Right kidney (tissue), 1 donor: ENCODE measurements at regions not wholly inside any gene's neighbourhood (a gene's known extent, or its start where the extent isn't known, plus 50 kb on each side); places are given as distances from the start of the nearest gene placed in this dataset.

Source experiments
- DNase-seq: peaks from one replicate; pipeline ENCODE4 v3.0.0-alpha.2; 2016

DNA sequence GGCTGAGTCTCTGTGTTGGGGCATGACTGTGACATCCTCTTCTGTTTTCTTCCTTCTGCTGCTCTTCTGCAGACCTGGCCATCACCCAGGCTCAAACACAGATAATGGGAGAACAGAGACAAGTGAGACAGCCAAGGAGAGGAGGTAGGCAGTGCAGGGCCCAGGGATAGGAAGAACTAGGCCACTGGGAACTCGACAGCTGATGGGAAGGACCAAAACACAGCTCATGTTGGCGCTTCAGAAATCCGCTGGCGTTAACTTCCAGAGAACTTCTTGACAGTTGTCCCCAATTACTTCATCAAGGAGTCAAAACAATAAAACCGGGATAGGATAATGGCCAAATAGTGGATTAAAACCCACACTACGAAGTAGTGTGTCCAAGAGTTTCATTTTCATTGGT is 97.0 kb upstream of the PALS2 start:
- DNase-seq: no peak

- DNase-seq: peak; percentile 31
Measured at GRCh38 chr7:24477398-24478136, 95.7 kb upstream of the PALS2 start.

DNA sequence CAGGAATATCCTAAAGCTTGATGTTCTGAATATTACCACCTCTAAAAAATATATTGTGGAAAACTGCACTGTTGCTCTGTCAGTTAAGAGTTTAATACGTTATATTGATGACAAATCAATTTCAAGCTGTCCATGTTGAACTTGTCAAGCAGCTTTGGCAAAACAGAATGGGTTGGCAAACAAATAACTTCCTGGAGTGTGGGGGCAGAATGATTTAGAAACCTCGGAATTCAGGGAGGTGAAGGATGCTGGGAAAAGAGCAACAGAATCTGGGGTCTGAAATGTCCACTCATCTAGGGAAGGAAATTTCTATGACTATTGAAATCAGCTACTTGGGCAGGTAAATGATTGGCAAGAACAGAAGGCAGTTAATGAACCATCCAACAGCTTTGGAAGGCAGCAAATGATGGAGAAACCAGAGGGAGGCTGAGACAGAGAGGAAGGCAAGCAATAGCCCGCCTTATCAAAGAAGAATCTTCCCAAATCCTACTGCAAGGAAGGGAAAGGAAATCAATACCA is 95.1 kb upstream of the PALS2 start:
- DNase-seq: no peak

- no peak for DNase-seq
Measured at GRCh38 chr7:24480501-24480900, 92.8 kb upstream of the PALS2 start.

- DNase-seq: no peak
Measured at GRCh38 chr7:24483804-24484203, 89.4 kb upstream of the PALS2 start.

DNA sequence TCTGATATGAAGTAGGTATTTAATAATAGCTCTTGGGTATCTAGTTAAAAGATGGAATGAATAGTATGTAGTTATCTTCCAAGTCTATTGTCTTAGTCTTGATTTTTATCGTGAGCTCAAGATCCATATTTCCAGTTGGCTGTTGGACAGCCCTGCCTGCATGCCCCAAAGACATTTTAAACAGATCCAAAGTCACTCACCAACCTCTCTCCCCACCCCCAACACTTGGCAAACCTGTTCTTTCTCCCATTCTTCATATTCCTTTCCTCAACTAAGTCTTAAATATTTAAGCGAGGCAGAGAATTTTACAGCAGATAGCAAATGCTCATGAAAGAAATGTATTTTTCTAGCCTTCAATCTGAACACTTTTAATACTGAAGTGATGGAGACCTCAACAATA is 80.7 kb upstream of the PALS2 start:
- no peak for DNase-seq

- DNase-seq: no peak
Measured at GRCh38 chr7:24494832-24495231, 78.4 kb upstream of the PALS2 start.

GRCh38 chr7:24496036-24496435 is 77.2 kb upstream of the PALS2 start:
- DNase-seq: no peak

DNA sequence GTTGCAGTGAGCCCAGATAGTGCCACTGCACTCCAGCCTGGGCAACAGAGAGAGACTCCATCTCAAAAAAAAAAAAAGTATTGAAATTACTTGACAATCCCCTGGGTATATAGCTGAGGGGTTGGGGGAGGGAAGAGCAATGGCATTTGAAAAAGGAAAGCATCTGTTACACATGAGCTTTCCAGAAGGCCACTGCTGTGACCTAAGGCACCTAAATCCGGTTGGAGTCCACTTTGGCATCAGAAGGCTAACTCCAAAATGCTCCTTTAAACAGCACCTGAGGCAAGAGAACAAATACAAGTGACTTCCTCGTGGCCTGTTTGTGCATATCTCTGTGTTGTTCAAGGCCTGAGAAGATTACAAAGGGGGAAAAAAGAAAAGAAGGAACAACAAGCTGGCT is 74.8 kb upstream of the PALS2 start:
- DNase-seq: no peak

GRCh38 chr7:24499871-24500270 is 73.4 kb upstream of the PALS2 start:
- DNase-seq: no peak

DNA sequence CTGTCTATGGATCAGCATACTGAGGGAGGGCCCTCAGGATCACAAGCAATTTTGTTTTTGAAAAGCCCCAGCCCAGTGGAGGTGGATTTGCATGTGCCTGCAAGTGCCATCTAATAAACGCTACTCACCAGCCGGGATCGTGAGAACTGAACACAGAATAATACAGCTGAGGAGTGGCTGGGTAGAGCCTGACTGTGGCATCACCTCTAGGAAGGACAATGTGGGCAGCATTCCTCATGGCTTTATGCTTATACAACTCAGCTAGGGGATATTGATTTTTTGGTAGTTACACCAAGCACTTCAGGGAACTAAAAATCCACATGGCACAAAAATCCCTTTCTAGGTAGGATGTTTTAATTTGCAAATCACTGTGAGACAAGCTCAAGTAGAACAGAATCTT is 72.7 kb upstream of the PALS2 start:
- DNase-seq: no peak

DNA sequence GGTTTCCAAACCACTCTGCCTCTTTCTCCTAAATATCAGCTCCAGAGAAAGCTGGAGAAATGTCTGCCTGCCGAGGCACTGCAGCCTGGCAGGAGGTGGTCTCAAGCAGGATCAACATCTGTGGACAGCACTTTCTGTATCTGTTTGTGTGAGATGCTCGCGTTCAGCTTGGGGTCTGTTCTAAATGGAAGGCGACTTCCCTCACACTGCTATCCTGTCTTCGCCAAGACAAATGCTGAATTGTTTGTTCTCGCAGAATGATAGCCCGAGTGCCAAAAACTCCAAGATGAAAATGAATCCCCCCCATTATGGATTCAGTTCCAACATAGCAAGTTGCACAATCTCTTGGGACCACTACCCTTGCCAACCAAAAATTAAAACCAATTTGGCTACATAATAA is 72.2 kb upstream of the PALS2 start:
- no peak for DNase-seq

GRCh38 chr7:24501443-24502134 is 71.7 kb upstream of the PALS2 start:
- no peak for DNase-seq

DNA sequence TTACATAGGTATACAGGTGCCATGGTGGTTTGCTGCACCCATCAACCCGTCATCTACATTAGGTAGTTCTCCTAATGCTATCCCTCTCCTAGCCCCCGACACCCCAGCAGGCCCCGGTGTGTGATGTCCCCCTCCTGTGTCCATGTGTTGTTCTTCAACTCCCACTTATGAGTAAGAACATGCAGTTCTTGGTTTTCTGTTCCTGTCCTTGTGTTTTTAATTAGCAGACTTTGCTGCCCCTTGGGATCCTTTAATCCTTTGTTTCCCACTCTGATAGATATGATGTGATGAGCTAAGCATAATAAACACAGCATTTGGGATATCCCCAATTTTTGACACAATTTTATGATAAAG is 71.1 kb upstream of the PALS2 start:
- DNase-seq: no peak

GRCh38 chr7:24503506-24503905 is 69.7 kb upstream of the PALS2 start:
- no peak for DNase-seq

DNA sequence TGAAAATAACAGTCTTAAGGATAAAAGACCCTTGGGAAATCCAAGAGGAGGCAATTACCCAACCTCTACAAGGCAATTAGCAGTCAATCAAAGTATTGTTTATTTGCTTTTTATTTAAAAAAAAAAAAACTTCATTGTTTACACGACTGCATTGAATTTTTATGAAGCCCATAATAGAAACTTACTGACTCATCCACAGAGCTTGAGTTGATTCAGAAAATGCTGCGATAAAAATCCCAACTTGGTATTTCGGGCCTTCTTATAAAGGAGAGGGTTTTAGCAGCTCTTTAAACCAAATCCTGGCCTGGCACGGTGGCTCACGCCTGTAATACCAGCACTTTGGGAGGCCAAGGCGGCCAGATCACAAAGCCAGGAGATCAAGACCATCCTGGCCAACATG is 69.2 kb upstream of the PALS2 start:
- no peak for DNase-seq

GRCh38 chr7:24504836-24505235 is 68.4 kb upstream of the PALS2 start:
- no peak for DNase-seq

DNA sequence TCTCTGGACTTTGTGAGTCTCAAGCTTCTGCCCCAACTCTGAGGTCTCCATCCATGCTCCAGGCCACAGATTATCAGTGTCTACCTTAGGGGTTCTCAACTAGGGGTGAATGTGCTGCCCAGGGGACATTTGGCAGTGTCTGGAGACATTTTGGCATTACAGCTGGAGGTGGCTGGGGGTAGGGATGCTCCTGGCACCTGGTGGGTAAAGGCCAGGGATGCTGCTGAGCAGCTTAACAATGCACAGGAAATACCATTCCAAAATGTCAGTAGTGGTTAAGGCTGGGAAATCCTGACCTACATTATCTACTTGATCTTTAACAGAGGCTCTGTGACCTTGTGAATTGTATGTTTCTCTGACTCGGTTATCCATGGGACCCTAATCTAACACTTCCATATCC is 67.3 kb upstream of the PALS2 start:
- DNase-seq: no peak

- DNase-seq: no peak
Measured at GRCh38 chr7:24508316-24508715, 64.9 kb upstream of the PALS2 start.

- DNase-seq: no peak
Measured at GRCh38 chr7:24510759-24511158, 62.5 kb upstream of the PALS2 start.

GRCh38 chr7:24517166-24517565 is 56.1 kb upstream of the PALS2 start:
- DNase-seq: no peak

DNA sequence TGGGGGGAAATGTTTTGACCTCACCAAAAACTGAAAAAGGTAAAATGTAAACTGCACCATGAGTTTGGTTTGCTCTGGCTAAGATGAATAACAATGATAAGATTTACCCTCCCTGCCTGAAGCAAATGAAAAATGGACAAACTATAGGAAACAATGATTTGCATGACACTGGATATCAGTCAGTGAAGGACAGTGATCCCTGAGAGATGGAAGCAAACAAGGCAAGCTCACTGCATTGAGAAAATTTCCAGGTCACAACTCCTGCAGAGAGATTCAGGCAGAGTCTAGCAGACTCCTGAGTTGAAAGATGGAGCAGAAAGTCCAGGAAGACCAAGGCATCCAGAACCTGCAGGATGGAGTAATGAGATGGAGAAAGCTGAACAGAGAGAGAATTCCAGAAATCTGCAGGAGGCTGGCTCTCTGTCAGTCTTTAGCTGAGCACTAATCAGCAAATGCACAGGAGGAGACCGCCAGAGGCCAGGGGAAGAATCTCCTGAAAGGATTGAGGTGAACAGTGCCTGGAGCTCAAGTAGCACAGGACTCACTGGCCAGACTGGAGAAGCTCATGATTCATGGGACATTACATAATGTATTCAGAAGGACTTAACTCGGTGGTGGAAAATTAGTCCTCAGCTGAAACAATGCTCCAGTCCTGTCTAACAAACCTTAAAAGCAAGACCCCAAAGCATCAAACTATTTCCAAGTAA is 51.2 kb upstream of the PALS2 start:
- no peak for DNase-seq
